Fibroblast of lung (primary cell): ENCODE measurements at regions not wholly inside any gene's neighbourhood (a gene's known extent, or its start where the extent isn't known, plus 50 kb on each side); places are given as distances from the start of the nearest gene placed in this dataset.

Experiments used
- DNase-seq, 2 donors: peaks; one replicate each; pipeline versions ENCODE4 v3.0.0 to v3.0.0-alpha.2; 2010; ENCODE audit warnings: low read depth in 2 of 2
- H2AFZ ChIP-seq: 2 replicates; pipeline ENCODE4 v1.5.1; 2012; ENCODE audit warnings: low read length, control low read depth, inconsistent platforms
- H3K27ac ChIP-seq: 2 replicates; pipeline ENCODE4 v1.5.1; 2011; ENCODE audit warnings: low read length, control low read depth; ENCODE audit not compliant: insufficient read depth
- H3K27me3 ChIP-seq: 2 replicates; pipeline ENCODE4 v1.5.1; 2011; ENCODE audit warnings: mild to moderate bottlenecking, low read length; ENCODE audit not compliant: control insufficient read depth, insufficient read depth
- H3K36me3 ChIP-seq: 2 replicates; pipeline ENCODE4 v1.5.1; 2011; ENCODE audit warnings: low read length; ENCODE audit not compliant: control insufficient read depth, insufficient read depth
- H3K4me1 ChIP-seq: 2 replicates; pipeline ENCODE4 v1.5.1; 2011; ENCODE audit warnings: low read length; ENCODE audit not compliant: control insufficient read depth, insufficient read depth; ENCODE audit errors: extremely low read depth
- H3K4me2 ChIP-seq: 2 replicates; pipeline ENCODE4 v1.5.1; 2011; ENCODE audit warnings: low read length, control low read depth; ENCODE audit not compliant: insufficient read depth; ENCODE audit errors: extremely low read depth
- H3K4me3 ChIP-seq, 4 experiments: fragments of 200-600 bp in 1 of 4; sonication (generic) in 1 of 4; replicated peaks in 1 of 4; 2 replicates each; pipeline ENCODE4 v1.5.1; 2011 to 2016; ENCODE audit warnings: low read length in 4 of 4, low read depth in 3 of 4, mild to moderate bottlenecking in 3 of 4, control low read depth in 2 of 4, inconsistent platforms in 1 of 4, mixed read lengths in 1 of 4; ENCODE audit not compliant: insufficient read depth in 1 of 4; ENCODE audit errors: control extremely low read depth in 1 of 4
- H3K79me2 ChIP-seq: 2 replicates; pipeline ENCODE4 v1.5.1; 2012; ENCODE audit warnings: mild to moderate bottlenecking, low read length, inconsistent platforms; ENCODE audit not compliant: control insufficient read depth, insufficient read depth
- H3K9ac ChIP-seq: 2 replicates; pipeline ENCODE4 v1.5.1; 2011; ENCODE audit warnings: mild to moderate bottlenecking, low read length, control low read depth; ENCODE audit not compliant: insufficient read depth
- H3K9me3 ChIP-seq: 2 replicates; pipeline ENCODE4 v1.5.1; 2012; ENCODE audit warnings: low read depth, low read length; ENCODE audit not compliant: control insufficient read depth, insufficient read depth
- H4K20me1 ChIP-seq: 2 replicates; pipeline ENCODE4 v1.5.1; 2011; ENCODE audit warnings: low read length; ENCODE audit not compliant: control insufficient read depth, insufficient read depth; ENCODE audit errors: extremely low read depth
- EZH2 ChIP-seq: IDR thresholded peaks from 2 replicates; pipeline ENCODE4 v1.5.1; 2012; ENCODE audit warnings: low read length, control low read depth, mild to moderate bottlenecking; ENCODE audit errors: missing control alignments
- TF ChIP-seq, protein P1 (sequence below), 2 donors: IDR thresholded peaks in 1 of 2; conservative IDR thresholded peaks in 1 of 2; 1 replicate in 1 of 2; 2 replicates in 1 of 2; pipeline ENCODE4 v1.5.1; 2011 to 2012; ENCODE audit warnings: low read length in 2 of 2, control low read depth in 1 of 2, inconsistent platforms in 1 of 2, low read depth in 1 of 2, mild to moderate bottlenecking in 1 of 2

DNA sequence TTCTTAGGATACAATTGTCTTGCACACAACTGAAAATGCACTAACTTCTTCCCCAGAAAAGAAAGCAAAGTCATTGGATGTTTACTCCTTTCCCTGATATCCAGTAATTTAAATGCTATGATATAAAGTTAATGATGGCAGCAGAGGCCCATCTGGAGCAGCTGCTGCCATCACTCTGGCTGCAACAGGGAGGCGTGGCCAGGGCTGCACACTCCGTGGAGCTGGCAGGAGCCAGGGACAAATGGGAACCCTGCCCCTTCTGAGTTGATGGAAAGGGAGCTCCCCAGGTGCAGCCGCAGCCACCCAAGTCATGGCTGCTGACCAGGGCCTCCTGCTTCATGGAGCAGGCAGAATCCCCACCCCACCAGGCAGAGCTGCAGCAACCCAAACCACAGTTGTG is 72.6 kb upstream of the ALDH1A3 start:
- Histone ChIP-seq H3K4me1 (no peaks in the 10 kb centered on the region), H3K4me2 (no peak overlapping the region), H3K79me2 (no peaks in the 10 kb centered on the region), H2AFZ (no peak overlapping the region), H3K27me3 (no peaks in the 10 kb centered on the region), H3K36me3 (no peaks in the 10 kb centered on the region), H4K20me1 (no peaks in the 10 kb centered on the region), H3K9ac (no peak overlapping the region), H3K4me3 (no peak overlapping the region), H3K9me3 (no peaks in the 10 kb centered on the region), H3K27ac (no peak overlapping the region)
- TF ChIP-seq, protein P1, sequence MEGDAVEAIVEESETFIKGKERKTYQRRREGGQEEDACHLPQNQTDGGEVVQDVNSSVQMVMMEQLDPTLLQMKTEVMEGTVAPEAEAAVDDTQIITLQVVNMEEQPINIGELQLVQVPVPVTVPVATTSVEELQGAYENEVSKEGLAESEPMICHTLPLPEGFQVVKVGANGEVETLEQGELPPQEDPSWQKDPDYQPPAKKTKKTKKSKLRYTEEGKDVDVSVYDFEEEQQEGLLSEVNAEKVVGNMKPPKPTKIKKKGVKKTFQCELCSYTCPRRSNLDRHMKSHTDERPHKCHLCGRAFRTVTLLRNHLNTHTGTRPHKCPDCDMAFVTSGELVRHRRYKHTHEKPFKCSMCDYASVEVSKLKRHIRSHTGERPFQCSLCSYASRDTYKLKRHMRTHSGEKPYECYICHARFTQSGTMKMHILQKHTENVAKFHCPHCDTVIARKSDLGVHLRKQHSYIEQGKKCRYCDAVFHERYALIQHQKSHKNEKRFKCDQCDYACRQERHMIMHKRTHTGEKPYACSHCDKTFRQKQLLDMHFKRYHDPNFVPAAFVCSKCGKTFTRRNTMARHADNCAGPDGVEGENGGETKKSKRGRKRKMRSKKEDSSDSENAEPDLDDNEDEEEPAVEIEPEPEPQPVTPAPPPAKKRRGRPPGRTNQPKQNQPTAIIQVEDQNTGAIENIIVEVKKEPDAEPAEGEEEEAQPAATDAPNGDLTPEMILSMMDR (conservative IDR thresholded peaks at IDR 0.05 in 1 of 2, IDR thresholded peaks at IDR 0.05 in 1 of 2; ENCODE audit: low read depth in 1 of 2, low read length in 2 of 2): no peak
- TF ChIP-seq EZH2: no peak
- DNase-seq: no peak

DNA sequence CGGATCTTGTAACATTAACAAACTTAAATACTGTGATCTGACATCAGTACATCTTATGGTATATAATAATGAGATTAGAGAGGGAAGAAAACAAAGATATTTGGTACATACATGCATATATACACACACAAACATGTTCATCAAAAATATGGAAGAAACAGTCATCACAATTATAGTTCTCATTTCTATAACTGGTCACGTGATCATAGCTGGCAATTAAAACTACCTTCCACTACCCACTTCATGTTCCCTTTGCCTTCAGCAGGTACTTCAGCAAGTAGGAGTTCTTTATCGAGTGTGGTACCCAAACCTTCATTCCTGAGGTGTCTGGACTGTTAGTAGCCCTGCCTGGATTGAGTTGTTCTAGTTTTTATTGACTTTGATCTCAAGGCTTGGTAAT is 70.9 kb upstream of the ALDH1A3 start:
- Histone ChIP-seq H3K4me2 (no peak overlapping the region), H4K20me1 (no peaks in the 10 kb centered on the region), H3K36me3 (no peaks in the 10 kb centered on the region), H2AFZ (no peak overlapping the region), H3K4me1 (no peaks in the 10 kb centered on the region), H3K27me3 (no peaks in the 10 kb centered on the region), H3K4me3 (no peak overlapping the region), H3K9me3 (no peaks in the 10 kb centered on the region), H3K79me2 (no peaks in the 10 kb centered on the region), H3K9ac (no peak overlapping the region), H3K27ac (no peak overlapping the region)
- no peak for DNase-seq
- TF ChIP-seq, protein P1 (conservative IDR thresholded peaks at IDR 0.05 in 1 of 2, IDR thresholded peaks at IDR 0.05 in 1 of 2; ENCODE audit: low read depth in 1 of 2, low read length in 2 of 2): no peak
- TF ChIP-seq EZH2: no peak

DNA sequence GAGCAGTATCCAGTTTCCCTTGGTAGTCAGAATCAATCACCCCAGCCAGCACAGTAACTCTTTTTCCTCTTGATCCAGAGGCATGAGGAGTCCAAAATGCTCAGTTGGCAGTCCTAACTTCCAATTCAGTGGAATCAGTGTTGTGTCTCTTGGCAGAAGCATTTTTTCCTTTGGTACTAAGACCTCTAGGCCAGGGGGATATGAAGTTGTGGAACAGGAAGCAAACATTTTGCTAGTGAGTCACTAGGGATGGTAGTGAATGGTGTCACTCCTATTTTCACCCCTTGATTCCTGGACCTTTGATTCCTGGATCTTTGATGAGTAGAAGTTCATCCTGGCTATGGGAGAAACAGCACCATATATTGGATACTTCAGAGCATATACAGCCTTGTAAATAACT is 70.5 kb upstream of the ALDH1A3 start:
- Histone ChIP-seq H4K20me1 (no peaks in the 10 kb centered on the region), H3K27ac (no peak overlapping the region), H3K27me3 (no peaks in the 10 kb centered on the region), H3K9ac (no peak overlapping the region), H3K36me3 (no peaks in the 10 kb centered on the region), H3K4me2 (no peak overlapping the region), H3K4me3 (no peak overlapping the region), H3K4me1 (no peaks in the 10 kb centered on the region), H3K79me2 (no peaks in the 10 kb centered on the region), H3K9me3 (no peaks in the 10 kb centered on the region), H2AFZ (no peak overlapping the region)
- TF ChIP-seq, protein P1 (conservative IDR thresholded peaks at IDR 0.05 in 1 of 2, IDR thresholded peaks at IDR 0.05 in 1 of 2; ENCODE audit: low read depth in 1 of 2, low read length in 2 of 2): no peak
- TF ChIP-seq EZH2: no peak
- DNase-seq: peak in 1 of 2 donors; percentile 18
